Retinal pigment epithelial cell (primary cell): ENCODE measurements at regions not wholly inside any gene's neighbourhood (a gene's known extent, or its start where the extent isn't known, plus 50 kb on each side); places are given as distances from the start of the nearest gene placed in this dataset.

ENCODE experiments used
- DNase-seq: peaks from one replicate; pipeline ENCODE4 v3.0.0-alpha.2; 2010; ENCODE audit warnings: low read depth
- H3K4me3 ChIP-seq: 2 replicates; pipeline ENCODE4 v1.5.1; 2011; ENCODE audit warnings: mild to moderate bottlenecking, low read length, control low read depth, moderate library complexity
- TF ChIP-seq, protein P1 (sequence below): conservative IDR thresholded peaks from 2 replicates; pipeline ENCODE4 v1.5.1; 2011; ENCODE audit warnings: low read depth, low read length, control low read depth, inconsistent platforms

GRCh38 chr10:47248386-47249090, 51.5 kb upstream of the GDF10 start:
- DNase-seq, result no peak
- TF ChIP-seq, protein P1, sequence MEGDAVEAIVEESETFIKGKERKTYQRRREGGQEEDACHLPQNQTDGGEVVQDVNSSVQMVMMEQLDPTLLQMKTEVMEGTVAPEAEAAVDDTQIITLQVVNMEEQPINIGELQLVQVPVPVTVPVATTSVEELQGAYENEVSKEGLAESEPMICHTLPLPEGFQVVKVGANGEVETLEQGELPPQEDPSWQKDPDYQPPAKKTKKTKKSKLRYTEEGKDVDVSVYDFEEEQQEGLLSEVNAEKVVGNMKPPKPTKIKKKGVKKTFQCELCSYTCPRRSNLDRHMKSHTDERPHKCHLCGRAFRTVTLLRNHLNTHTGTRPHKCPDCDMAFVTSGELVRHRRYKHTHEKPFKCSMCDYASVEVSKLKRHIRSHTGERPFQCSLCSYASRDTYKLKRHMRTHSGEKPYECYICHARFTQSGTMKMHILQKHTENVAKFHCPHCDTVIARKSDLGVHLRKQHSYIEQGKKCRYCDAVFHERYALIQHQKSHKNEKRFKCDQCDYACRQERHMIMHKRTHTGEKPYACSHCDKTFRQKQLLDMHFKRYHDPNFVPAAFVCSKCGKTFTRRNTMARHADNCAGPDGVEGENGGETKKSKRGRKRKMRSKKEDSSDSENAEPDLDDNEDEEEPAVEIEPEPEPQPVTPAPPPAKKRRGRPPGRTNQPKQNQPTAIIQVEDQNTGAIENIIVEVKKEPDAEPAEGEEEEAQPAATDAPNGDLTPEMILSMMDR, result no peak
- no peak overlapping the region for H3K4me3 ChIP-seq

DNA sequence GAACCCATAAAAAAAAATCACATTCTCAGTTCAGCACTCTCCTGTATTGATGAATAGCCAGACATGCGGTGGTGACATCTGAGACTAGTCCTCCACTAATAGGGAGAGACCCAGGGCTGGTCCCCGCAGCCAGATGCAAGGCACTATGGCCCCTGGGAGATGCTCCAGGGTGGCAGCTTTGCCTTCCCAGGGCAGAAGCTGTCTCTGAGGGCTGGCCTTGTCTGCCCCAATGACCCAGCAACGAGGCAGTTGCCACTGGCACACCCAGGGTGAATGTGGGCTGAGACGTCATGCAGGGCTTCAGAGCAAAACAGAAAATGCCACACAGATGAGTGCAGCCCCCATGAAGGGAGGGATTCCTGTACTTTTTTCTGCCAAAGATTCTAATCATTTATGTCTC, 50.1 kb upstream of the GDF10 start:
- DNase-seq, result no peak
- H3K4me3 ChIP-seq, result no peak overlapping the region
- TF ChIP-seq, protein P1, result no peak
